NB4 (cell line): ENCODE measurements at regions not wholly inside any gene's neighbourhood (a gene's known extent, or its start where the extent isn't known, plus 50 kb on each side); places are given as distances from the start of the nearest gene placed in this dataset.

Experiments used
- CTCF ChIP-seq: IDR thresholded peaks from one replicate; pipeline ENCODE4 v1.5.1; 2012; ENCODE audit warnings: low read depth, low read length
- MAX ChIP-seq: IDR thresholded peaks from 2 replicates; pipeline ENCODE4 v1.6.1; 2011; ENCODE audit warnings: low read depth, low read length
- POLR2A ChIP-seq: IDR thresholded peaks from 2 replicates; pipeline ENCODE4 v1.6.1; 2011; ENCODE audit warnings: mild to moderate bottlenecking; ENCODE audit not compliant: insufficient read length; ENCODE audit errors: extremely low read depth

GRCh38 chr4:22216278-22216677 lies 267.7 kb upstream of the KCNIP4 start:
- no peak for TF ChIP-seq POLR2A
- no peak for TF ChIP-seq CTCF
- TF ChIP-seq MAX = no peak
